ENCODE measurements at regions not wholly inside any gene's neighbourhood (a gene's known extent, or its start where the extent isn't known, plus 50 kb on each side); places are given as distances from the start of the nearest gene placed in this dataset.

DNA sequence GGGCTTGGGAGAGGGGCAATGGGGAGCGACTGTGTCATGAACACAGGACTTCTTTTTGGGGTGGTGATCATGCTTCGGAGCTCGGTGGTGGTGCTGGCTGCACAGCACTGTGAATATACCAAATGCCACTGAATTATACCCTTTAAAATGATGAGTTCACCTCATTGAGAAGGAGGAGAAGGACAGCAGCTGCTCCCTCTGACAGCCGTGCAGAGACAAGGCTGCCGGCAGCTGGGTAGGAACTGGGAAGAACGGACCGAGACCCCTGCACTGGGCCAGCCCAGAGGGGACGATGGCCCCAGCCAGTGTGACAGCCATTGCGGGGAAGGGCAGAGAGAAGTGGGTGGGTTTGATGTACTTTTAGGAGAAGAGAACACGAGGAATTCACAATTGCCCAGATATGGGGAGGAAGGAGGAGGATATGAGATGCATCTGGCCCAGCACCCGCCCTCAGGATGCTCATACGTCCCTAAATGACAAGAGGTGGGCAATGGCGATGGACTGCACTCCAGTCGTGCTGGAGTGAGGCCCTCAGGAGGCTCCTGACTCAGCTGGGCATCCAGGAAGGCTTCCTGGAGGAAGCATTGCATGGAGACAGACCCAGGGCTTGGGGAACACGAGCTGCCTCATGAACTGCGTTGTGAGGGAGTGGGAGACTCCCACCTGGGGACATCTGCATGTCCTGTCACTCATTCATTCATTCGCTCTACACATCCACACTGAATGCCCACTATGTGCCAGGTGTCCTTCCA lies 64.3 kb upstream of the C14orf180 start:
- Histone ChIP-seq H3K27ac (ENCODE audit: low read depth, low read length) (no peak overlapping the region), H3K9ac (ENCODE audit: low read length) (no peak overlapping the region), H3K27me3 (ENCODE audit: control insufficient read depth, insufficient read depth, low read length) (no peaks in the 10 kb centered on the region)

DNA sequence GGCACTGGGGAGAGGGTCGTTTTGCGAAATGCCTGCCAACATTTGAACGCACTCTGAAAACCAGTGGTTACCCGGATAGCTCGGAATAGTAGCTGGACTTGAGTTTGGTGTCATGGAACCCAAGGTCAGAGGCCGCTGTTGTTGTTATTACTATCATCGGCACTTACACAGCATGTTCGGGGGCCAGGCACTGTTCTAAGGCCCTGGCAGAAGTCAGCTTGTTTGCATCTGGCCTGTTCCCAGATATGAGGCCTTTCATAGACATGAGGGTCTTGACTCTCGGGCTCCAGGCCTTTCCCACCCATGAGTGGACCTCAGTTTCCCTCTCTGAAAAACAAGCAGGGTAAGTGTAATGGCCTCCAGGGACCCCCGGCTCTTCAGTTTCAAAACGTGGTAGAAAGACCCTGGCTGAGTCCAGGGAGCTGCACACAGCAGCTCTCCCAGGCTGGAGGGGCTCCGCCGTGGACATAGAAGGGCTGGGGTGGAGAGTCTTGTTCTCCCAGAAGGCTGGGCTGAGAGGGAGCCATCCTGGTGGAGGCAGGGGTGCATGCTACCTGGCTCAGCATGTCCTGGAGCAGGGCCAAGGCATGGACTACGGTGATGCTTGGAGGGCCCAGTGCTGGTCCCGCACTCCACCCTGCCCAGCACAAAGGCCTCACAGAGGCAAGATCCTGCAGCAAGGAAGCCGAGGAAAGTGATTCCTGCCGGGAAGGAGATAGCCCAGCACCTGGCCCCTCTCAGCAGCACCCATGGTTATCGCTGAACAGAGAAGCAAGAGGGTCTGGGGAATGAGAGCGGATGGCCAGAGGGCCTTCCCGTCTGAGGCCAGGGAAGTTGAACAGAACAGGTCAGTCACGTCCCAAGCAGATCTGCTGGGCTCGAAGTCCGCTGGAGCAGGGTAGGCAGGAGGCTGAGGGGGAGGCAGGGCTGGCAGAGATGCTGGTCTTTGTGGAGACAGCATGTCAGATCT lies 63.5 kb upstream of the C14orf180 start:
- Histone ChIP-seq H3K4me3 (ENCODE audit: low read length) (no peak overlapping the region), H3K9ac (ENCODE audit: low read length) (no peak overlapping the region), H3K4me1 (ENCODE audit: control insufficient read depth, insufficient read depth, low read length) (no peaks in the 10 kb centered on the region), H3K36me3 (ENCODE audit: control insufficient read depth, insufficient read depth, low read length) (no peaks in the 10 kb centered on the region), H3K27ac (ENCODE audit: low read depth, low read length) (no peak overlapping the region), H3K27me3 (ENCODE audit: control insufficient read depth, insufficient read depth, low read length) (no peaks in the 10 kb centered on the region)

More for the DNA sequence above, 64.3 kb upstream of the C14orf180 start:
- Histone ChIP-seq H3K4me3 (ENCODE audit: low read length) (no peak overlapping the region), H3K4me1 (ENCODE audit: control insufficient read depth, insufficient read depth, low read length) (no peaks in the 10 kb centered on the region), H3K36me3 (ENCODE audit: control insufficient read depth, insufficient read depth, low read length) (no peaks in the 10 kb centered on the region)

DNA sequence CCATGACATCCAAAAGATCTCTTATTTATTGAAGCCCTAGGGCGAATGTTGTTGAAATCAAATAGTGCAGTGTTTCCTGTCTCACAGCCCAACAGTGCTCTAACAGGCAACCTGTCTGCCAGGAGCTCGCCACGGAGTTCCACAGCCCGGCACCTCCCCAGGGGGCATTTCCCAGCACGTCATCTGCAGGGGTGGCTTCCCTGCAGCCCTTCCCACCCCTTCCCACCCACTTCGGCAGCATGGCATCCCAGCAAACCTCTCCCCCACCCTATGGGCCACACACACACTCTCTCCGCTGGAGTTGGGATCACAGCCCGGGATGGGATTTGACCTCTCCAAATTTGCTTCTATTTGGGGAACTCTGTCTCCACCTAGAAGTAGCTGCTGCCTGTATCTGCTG lies 62.7 kb upstream of the C14orf180 start:
- H3K4me1 ChIP-seq (ENCODE audit: control insufficient read depth, insufficient read depth, low read length): no peaks in the 10 kb centered on the region
- no peak overlapping the region for H3K27ac ChIP-seq (ENCODE audit: low read depth, low read length)
- no peak overlapping the region for H3K9ac ChIP-seq (ENCODE audit: low read length)
- H3K27me3 ChIP-seq (ENCODE audit: control insufficient read depth, insufficient read depth, low read length): no peaks in the 10 kb centered on the region
- H3K4me3 ChIP-seq (ENCODE audit: low read length): no peak overlapping the region
- no peaks in the 10 kb centered on the region for H3K36me3 ChIP-seq (ENCODE audit: control insufficient read depth, insufficient read depth, low read length)

GRCh38 chr14:104517426-104517825 lies 62.1 kb upstream of the C14orf180 start:
- no peak overlapping the region for H3K27ac ChIP-seq (ENCODE audit: low read depth, low read length)
- no peak overlapping the region for H3K9ac ChIP-seq (ENCODE audit: low read length)
- H3K36me3 ChIP-seq (ENCODE audit: control insufficient read depth, insufficient read depth, low read length): no peaks in the 10 kb centered on the region
- no peak overlapping the region for H3K4me3 ChIP-seq (ENCODE audit: low read length)
- H3K27me3 ChIP-seq (ENCODE audit: control insufficient read depth, insufficient read depth, low read length): no peaks in the 10 kb centered on the region
- H3K4me1 ChIP-seq (ENCODE audit: control insufficient read depth, insufficient read depth, low read length): no peaks in the 10 kb centered on the region

DNA sequence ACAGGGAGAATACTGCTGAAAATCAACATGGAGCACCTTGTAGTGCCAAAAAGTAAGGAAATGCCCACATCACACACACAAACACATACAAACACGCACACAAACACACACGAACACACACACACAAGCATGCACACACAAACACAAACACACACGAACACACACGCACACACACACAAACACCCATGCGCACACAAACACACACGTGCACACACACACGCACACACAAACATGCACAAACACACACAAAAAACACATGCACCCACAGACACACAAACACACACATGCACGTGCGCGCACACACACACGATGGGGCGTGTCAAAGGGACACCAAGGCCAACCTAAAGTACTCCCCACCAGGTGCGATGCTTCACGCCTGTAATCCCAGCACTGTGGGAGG lies 61.7 kb upstream of the C14orf180 start:
- no peak overlapping the region for H3K4me3 ChIP-seq (ENCODE audit: low read length)
- H3K4me1 ChIP-seq (ENCODE audit: control insufficient read depth, insufficient read depth, low read length): no peaks in the 10 kb centered on the region
- no peaks in the 10 kb centered on the region for H3K36me3 ChIP-seq (ENCODE audit: control insufficient read depth, insufficient read depth, low read length)
- no peak overlapping the region for H3K27ac ChIP-seq (ENCODE audit: low read depth, low read length)
- no peak overlapping the region for H3K9ac ChIP-seq (ENCODE audit: low read length)
- no peaks in the 10 kb centered on the region for H3K27me3 ChIP-seq (ENCODE audit: control insufficient read depth, insufficient read depth, low read length)

- Histone ChIP-seq H3K4me1 (ENCODE audit: control insufficient read depth, insufficient read depth, low read length) (no peaks in the 10 kb centered on the region), H3K36me3 (ENCODE audit: control insufficient read depth, insufficient read depth, low read length) (no peaks in the 10 kb centered on the region), H3K27ac (ENCODE audit: low read depth, low read length) (no peak overlapping the region), H3K9ac (ENCODE audit: low read length) (no peak overlapping the region), H3K4me3 (ENCODE audit: low read length) (no peak overlapping the region), H3K27me3 (ENCODE audit: control insufficient read depth, insufficient read depth, low read length) (no peaks in the 10 kb centered on the region)
Measured at GRCh38 chr14:104518659-104519350, 60.8 kb upstream of the C14orf180 start.

GRCh38 chr14:104519721-104520120 lies 59.8 kb upstream of the C14orf180 start:
- Histone ChIP-seq H3K9ac (ENCODE audit: low read length) (no peak overlapping the region), H3K27ac (ENCODE audit: low read depth, low read length) (no peak overlapping the region), H3K27me3 (ENCODE audit: control insufficient read depth, insufficient read depth, low read length) (no peaks in the 10 kb centered on the region), H3K36me3 (ENCODE audit: control insufficient read depth, insufficient read depth, low read length) (no peaks in the 10 kb centered on the region), H3K4me1 (ENCODE audit: control insufficient read depth, insufficient read depth, low read length) (no peaks in the 10 kb centered on the region), H3K4me3 (ENCODE audit: low read length) (no peak overlapping the region)

GRCh38 chr14:104520620-104521410 lies 58.7 kb upstream of the C14orf180 start:
- H3K27ac ChIP-seq (ENCODE audit: low read depth, low read length): no peak overlapping the region
- no peak overlapping the region for H3K4me3 ChIP-seq (ENCODE audit: low read length)
- no peaks in the 10 kb centered on the region for H3K4me1 ChIP-seq (ENCODE audit: control insufficient read depth, insufficient read depth, low read length)
- H3K27me3 ChIP-seq (ENCODE audit: control insufficient read depth, insufficient read depth, low read length): no peaks in the 10 kb centered on the region
- H3K36me3 ChIP-seq (ENCODE audit: control insufficient read depth, insufficient read depth, low read length): no peaks in the 10 kb centered on the region
- H3K9ac ChIP-seq (ENCODE audit: low read length): no peak overlapping the region

DNA sequence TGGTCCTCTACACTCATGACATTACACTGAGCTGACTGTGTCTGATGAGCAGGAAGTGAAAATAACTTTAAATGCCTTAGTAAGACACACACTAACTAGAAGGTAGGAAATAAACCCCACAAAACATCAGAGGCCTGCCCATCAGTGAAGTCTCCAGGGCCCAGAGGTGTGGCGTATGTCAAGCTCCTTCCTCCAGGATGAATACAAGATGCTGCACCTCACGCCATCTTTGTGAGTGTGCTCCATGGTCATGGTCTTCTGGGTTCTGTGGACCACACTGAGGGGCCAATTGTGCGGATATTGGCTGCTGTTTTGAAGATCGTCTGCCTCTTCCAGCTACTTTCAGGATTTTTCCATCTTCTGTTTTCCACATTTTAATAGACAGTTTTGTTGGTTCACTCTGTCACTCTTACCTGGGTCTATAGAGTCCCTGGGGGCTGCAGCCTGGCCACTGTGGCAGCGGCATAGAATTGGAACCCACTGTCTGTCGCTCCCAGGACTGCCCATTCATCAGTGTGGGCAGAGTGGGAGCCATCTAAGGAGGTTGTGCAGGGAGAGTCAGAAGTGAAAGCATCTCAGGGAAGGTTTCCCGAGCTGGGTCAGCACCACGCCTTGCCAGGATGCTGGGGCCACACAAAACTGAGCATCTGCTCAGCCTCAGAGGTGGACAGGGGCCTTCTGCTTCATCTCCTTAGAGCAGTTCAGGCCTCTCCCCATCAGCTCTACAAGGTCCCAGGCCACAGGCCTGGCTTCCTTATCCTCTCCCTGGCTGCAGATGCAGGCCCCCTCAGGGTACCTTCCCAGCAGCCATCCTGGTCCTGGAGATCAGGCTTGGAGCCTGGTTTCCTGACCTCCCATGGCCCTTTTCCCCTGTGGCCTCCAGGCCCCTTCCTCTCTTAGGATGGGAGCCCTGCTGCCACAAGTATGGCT lies 57.5 kb upstream of the C14orf180 start:
- no peaks in the 10 kb centered on the region for H3K36me3 ChIP-seq (ENCODE audit: control insufficient read depth, insufficient read depth, low read length)
- no peaks in the 10 kb centered on the region for H3K4me1 ChIP-seq (ENCODE audit: control insufficient read depth, insufficient read depth, low read length)
- no peaks in the 10 kb centered on the region for H3K27me3 ChIP-seq (ENCODE audit: control insufficient read depth, insufficient read depth, low read length)

GRCh38 chr14:104522926-104523545 lies 56.5 kb upstream of the C14orf180 start:
- Histone ChIP-seq H3K36me3 (ENCODE audit: control insufficient read depth, insufficient read depth, low read length) (no peaks in the 10 kb centered on the region), H3K4me3 (ENCODE audit: low read length) (no peak overlapping the region), H3K9ac (ENCODE audit: low read length) (no peak overlapping the region), H3K27me3 (ENCODE audit: control insufficient read depth, insufficient read depth, low read length) (no peaks in the 10 kb centered on the region), H3K4me1 (ENCODE audit: control insufficient read depth, insufficient read depth, low read length) (no peaks in the 10 kb centered on the region), H3K27ac (ENCODE audit: low read depth, low read length) (no peak overlapping the region)

More for the DNA sequence above, 57.5 kb upstream of the C14orf180 start:
- H3K9ac ChIP-seq (ENCODE audit: low read length): no peak overlapping the region
- H3K4me3 ChIP-seq (ENCODE audit: low read length): no peak overlapping the region
- no peak overlapping the region for H3K27ac ChIP-seq (ENCODE audit: low read depth, low read length)

DNA sequence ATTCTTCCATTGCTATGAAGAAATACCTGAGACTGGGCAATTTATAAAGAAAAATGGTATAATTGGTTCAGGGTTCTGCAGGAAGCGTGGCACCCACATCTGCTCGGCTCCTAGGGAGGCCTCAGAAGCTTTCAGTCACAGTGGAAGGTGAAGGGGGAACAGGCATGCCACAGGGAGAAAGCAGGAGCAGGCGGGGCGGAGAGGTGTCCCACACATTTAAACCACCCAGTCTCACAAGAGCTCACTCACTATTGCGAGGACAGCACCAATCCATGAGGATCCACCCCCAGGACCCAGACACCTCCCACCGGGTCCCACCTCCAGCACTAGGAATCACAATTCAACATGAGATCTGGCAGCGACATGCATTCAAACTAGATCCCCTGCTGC lies 56.0 kb upstream of the C14orf180 start:
- Histone ChIP-seq H3K27me3 (ENCODE audit: control insufficient read depth, insufficient read depth, low read length) (no peaks in the 10 kb centered on the region), H3K4me1 (ENCODE audit: control insufficient read depth, insufficient read depth, low read length) (no peaks in the 10 kb centered on the region), H3K36me3 (ENCODE audit: control insufficient read depth, insufficient read depth, low read length) (no peaks in the 10 kb centered on the region), H3K9ac (ENCODE audit: low read length) (no peak overlapping the region), H3K4me3 (ENCODE audit: low read length) (no peak overlapping the region), H3K27ac (ENCODE audit: low read depth, low read length) (no peak overlapping the region)

All from rectal smooth muscle tissue (tissue), 1 donor.